ENCODE measurements at regions not wholly inside any gene's neighbourhood (a gene's known extent, or its start where the extent isn't known, plus 50 kb on each side); places are given as distances from the start of the nearest gene placed in this dataset.
A peak's percentile ranks its signal among the peaks of the same experiment; 100 is the strongest.

GRCh38 chr1:57882072-57882471 is 458.2 kb upstream of the DAB1 start:
- no peak for FAIRE-seq
- no peak for DNase-seq (ENCODE audit: low spot score)

GRCh38 chr1:57881639-57882038 is 457.8 kb upstream of the DAB1 start:
- DNase-seq (ENCODE audit: low spot score) = no peak
- no peak for FAIRE-seq

- DNase-seq (ENCODE audit: low spot score) = no peak
- no peak for FAIRE-seq
Observed at GRCh38 chr1:57879700-57880099, 455.8 kb upstream of the DAB1 start.

GRCh38 chr1:57874418-57874877 is 450.6 kb upstream of the DAB1 start:
- DNase-seq (ENCODE audit: low spot score) = peak; percentile 8
- no peak for FAIRE-seq

GRCh38 chr1:57872913-57873312 is 449.1 kb upstream of the DAB1 start:
- DNase-seq (ENCODE audit: low spot score) = no peak
- FAIRE-seq = no peak

GRCh38 chr1:57868908-57869307 is 445.0 kb upstream of the DAB1 start:
- FAIRE-seq = no peak
- no peak for DNase-seq (ENCODE audit: low spot score)

GRCh38 chr1:57868239-57868638 is 444.4 kb upstream of the DAB1 start:
- DNase-seq (ENCODE audit: low spot score) (no peak), FAIRE-seq (no peak)

- no peak for FAIRE-seq
- no peak for DNase-seq (ENCODE audit: low spot score)
Observed at GRCh38 chr1:57866998-57867397, 443.1 kb upstream of the DAB1 start.

- no peak for FAIRE-seq
Observed at GRCh38 chr1:57860931-57861565, 437.2 kb upstream of the DAB1 start.

GRCh38 chr1:57860325-57860724 is 436.5 kb upstream of the DAB1 start:
- no peak for DNase-seq (ENCODE audit: low spot score)

More at GRCh38 chr1:57860931-57861565, 437.2 kb upstream of the DAB1 start:
- DNase-seq (ENCODE audit: low spot score) = peak; percentile 10

GRCh38 chr1:57858740-57859139 is 434.9 kb upstream of the DAB1 start:
- FAIRE-seq = no peak
- DNase-seq (ENCODE audit: low spot score) = no peak

More at GRCh38 chr1:57860325-57860724, 436.5 kb upstream of the DAB1 start:
- no peak for FAIRE-seq

GRCh38 chr1:57857809-57858208 is 433.9 kb upstream of the DAB1 start:
- FAIRE-seq = no peak
- DNase-seq (ENCODE audit: low spot score) = no peak

GRCh38 chr1:57854436-57854835 is 430.6 kb upstream of the DAB1 start:
- DNase-seq (ENCODE audit: low spot score) (no peak), FAIRE-seq (no peak)

- FAIRE-seq = no peak
- no peak for DNase-seq (ENCODE audit: low spot score)
Observed at GRCh38 chr1:57850176-57850940, 426.5 kb upstream of the DAB1 start.

GRCh38 chr1:57848406-57848805 is 424.5 kb upstream of the DAB1 start:
- FAIRE-seq = no peak
- DNase-seq (ENCODE audit: low spot score) = peak; percentile 16

- FAIRE-seq (no peak), DNase-seq (ENCODE audit: low spot score) (no peak)
Observed at GRCh38 chr1:57845041-57845440, 421.2 kb upstream of the DAB1 start.

GRCh38 chr1:57844382-57844980 is 420.6 kb upstream of the DAB1 start:
- FAIRE-seq = no peak
- no peak for DNase-seq (ENCODE audit: low spot score)

GRCh38 chr1:57843760-57844159 is 419.9 kb upstream of the DAB1 start:
- peak; percentile 12 for DNase-seq (ENCODE audit: low spot score)
- FAIRE-seq = no peak

GRCh38 chr1:57839526-57839925 is 415.7 kb upstream of the DAB1 start:
- FAIRE-seq = no peak
- DNase-seq (ENCODE audit: low spot score) = no peak

GRCh38 chr1:57839067-57839466 is 415.2 kb upstream of the DAB1 start:
- DNase-seq (ENCODE audit: low spot score) = no peak
- FAIRE-seq = no peak

- FAIRE-seq (no peak), DNase-seq (ENCODE audit: low spot score) (no peak)
Observed at GRCh38 chr1:57835620-57836019, 411.8 kb upstream of the DAB1 start.

GRCh38 chr1:57833296-57833695 is 409.4 kb upstream of the DAB1 start:
- FAIRE-seq = no peak

More at GRCh38 chr1:57833296-57833695, 409.4 kb upstream of the DAB1 start:
- no peak for DNase-seq (ENCODE audit: low spot score)
